Thyroid gland (tissue), 4 donors: ENCODE measurements at regions not wholly inside any gene's neighbourhood (a gene's known extent, or its start where the extent isn't known, plus 50 kb on each side); places are given as distances from the start of the nearest gene placed in this dataset.

Experiments used
- CTCF ChIP-seq, 6 experiments: fragments of 200-600 bp in 3 of 6; fragments of 450-650 bp in 3 of 6; sonication (generic) in 3 of 6; IDR thresholded peaks; one replicate each; pipeline ENCODE4 v1.5.1; 2016 to 2019; ENCODE audit warnings: antibody characterized with exemption in 6 of 6, mild to moderate bottlenecking in 2 of 6, inconsistent platforms in 1 of 6, moderate library complexity in 1 of 6
- POLR2A ChIP-seq, 2 donors: fragments of 450-650 bp; IDR thresholded peaks; one replicate each; pipeline ENCODE4 v1.6.1; 2017; ENCODE audit warnings: antibody characterized with exemption in 2 of 2, mild to moderate bottlenecking in 2 of 2, moderate library complexity in 1 of 2

- TF ChIP-seq POLR2A (IDR thresholded peaks at IDR 0.05) (no peak), CTCF (IDR thresholded peaks at IDR 0.05) (no peak)
These were observed 230.5 kb downstream of the ESM1 start for GRCh38 chr5:54754878-54755277.
